H1 (cell line): ENCODE measurements at regions not wholly inside any gene's neighbourhood (a gene's known extent, or its start where the extent isn't known, plus 50 kb on each side); places are given as distances from the start of the nearest gene placed in this dataset.

ENCODE experiments used
- ASH2L ChIP-seq: fragments of 200-600, 300-600 bp; sonication (generic); IDR thresholded peaks from one replicate; pipeline ENCODE4 v1.7.1; 2017; ENCODE audit warnings: low read length
- CTCF ChIP-seq, 3 experiments: IDR thresholded peaks; 1 replicate in 2 of 3; 2 replicates in 1 of 3; pipeline versions ENCODE4 v1.5.1 to v1.6.1; 2011; ENCODE audit warnings: low read length in 3 of 3, mild to moderate bottlenecking in 3 of 3, inconsistent platforms in 2 of 3, low read depth in 1 of 3, moderate library complexity in 1 of 3; ENCODE audit not compliant: insufficient read depth in 1 of 3; ENCODE audit errors: control extremely low read depth in 1 of 3
- E2F6 ChIP-seq: IDR thresholded peaks from 2 replicates; pipeline ENCODE4 v1.6.1; 2012; ENCODE audit warnings: inconsistent platforms
- EP300 ChIP-seq, 2 experiments: IDR thresholded peaks; 1 replicate in 1 of 2; 2 replicates in 1 of 2; pipeline ENCODE4 v1.6.1; 2011 to 2012; ENCODE audit warnings: low read depth in 2 of 2, low read length in 2 of 2, mild to moderate bottlenecking in 2 of 2, borderline replicate concordance in 1 of 2, inconsistent platforms in 1 of 2, moderate library complexity in 1 of 2
- EZH2 ChIP-seq: fragments of 200-600 bp; sonication (generic); IDR thresholded peaks from 2 replicates; pipeline ENCODE4 v1.7.1; 2012; ENCODE audit warnings: low read depth, mild to moderate bottlenecking, moderate library complexity, low read length, inconsistent platforms; ENCODE audit not compliant: severe bottlenecking
- POLR2A ChIP-seq, 2 experiments: IDR thresholded peaks; 1 replicate in 1 of 2; 2 replicates in 1 of 2; pipeline ENCODE4 v1.6.1; 2011; ENCODE audit warnings: low read depth in 2 of 2, low read length in 2 of 2, mild to moderate bottlenecking in 2 of 2; ENCODE audit errors: control extremely low read depth in 1 of 2
- POLR2AphosphoS5 ChIP-seq: IDR thresholded peaks from 2 replicates; pipeline ENCODE4 v1.6.1; 2011; ENCODE audit warnings: low read depth, low read length
- SP2 ChIP-seq: IDR thresholded peaks from 2 replicates; pipeline ENCODE4 v1.6.1; 2012; ENCODE audit warnings: mild to moderate bottlenecking, low read length, inconsistent platforms
- TEAD4 ChIP-seq: IDR thresholded peaks from 2 replicates; pipeline ENCODE4 v1.6.1; 2012; ENCODE audit warnings: low read depth, low read length, inconsistent platforms, mixed read lengths
- ZNF274 ChIP-seq: IDR thresholded peaks from 2 replicates; pipeline ENCODE4 v1.7.0; 2012; ENCODE audit warnings: low read length, borderline replicate concordance; ENCODE audit errors: extremely low read depth

DNA sequence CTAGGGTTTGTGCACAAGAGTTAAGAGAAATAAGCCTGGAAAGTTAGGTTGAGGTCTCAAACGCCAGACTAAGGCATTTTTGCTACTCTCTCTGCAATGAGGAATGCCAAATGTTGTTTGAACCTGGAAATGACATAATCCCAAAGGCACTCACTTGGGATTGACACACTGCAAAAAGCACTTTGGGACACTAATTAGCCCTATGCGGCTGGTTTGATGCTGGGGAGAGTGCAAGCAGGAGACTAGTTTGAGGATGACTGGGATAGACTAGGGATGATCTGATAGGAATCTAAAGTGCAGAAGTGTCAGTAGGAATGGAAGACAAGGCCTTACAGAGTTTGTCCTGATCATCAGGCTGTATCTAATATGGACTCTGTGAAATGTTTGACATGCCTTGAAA is 469.0 kb downstream of the SLC4A3 start:
- no peak for TF ChIP-seq SP2
- no peak for TF ChIP-seq TEAD4
- TF ChIP-seq ZNF274, result no peak
- TF ChIP-seq POLR2AphosphoS5, result no peak
- no peak for TF ChIP-seq CTCF (IDR thresholded peaks at IDR 0.05; ENCODE audit: control extremely low read depth in 1 of 3, insufficient read depth in 1 of 3, low read depth in 1 of 3, low read length in 3 of 3)
- no peak for TF ChIP-seq EP300 (IDR thresholded peaks at IDR 0.05; ENCODE audit: borderline replicate concordance in 1 of 2, low read depth in 2 of 2, low read length in 2 of 2)
- no peak for TF ChIP-seq POLR2A (IDR thresholded peaks at IDR 0.05; ENCODE audit: control extremely low read depth in 1 of 2, low read depth in 2 of 2, low read length in 2 of 2)
- no peak for TF ChIP-seq EZH2
- no peak for TF ChIP-seq ASH2L
- no peak for TF ChIP-seq E2F6
